ENCODE measurements at regions not wholly inside any gene's neighbourhood (a gene's known extent, or its start where the extent isn't known, plus 50 kb on each side); places are given as distances from the start of the nearest gene placed in this dataset.

DNA sequence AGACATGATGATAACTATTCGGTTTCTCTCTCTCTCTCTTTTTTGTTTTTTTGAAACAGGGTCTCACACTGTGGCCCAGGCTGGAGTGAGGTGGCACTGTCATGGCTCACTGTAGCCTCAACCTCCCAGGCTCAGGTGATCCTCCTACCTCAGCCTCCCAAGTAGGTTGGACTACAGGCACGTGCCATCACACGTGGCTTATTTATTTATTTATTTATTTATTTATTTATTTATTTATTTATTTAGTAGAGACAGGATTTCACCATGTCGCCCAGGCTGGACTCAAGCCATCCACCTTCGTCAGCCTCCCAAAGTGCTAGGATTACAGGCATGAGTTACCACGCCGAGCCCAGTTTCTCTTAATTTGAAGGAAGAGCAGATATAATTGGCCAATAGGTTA, 427.9 kb upstream of the JAG1 start:
- no peak overlapping the region for H3K27ac ChIP-seq (ENCODE audit: low read depth in 2 of 2, low read length in 2 of 2)
- H3K4me3 ChIP-seq (ENCODE audit: low read length in 2 of 2) = no peak overlapping the region
- H3K36me3 ChIP-seq (ENCODE audit: control insufficient read depth in 2 of 2, insufficient read depth in 2 of 2, low read length in 2 of 2) = no peaks in the 10 kb centered on the region
- no peak overlapping the region for H3K9ac ChIP-seq (ENCODE audit: low read depth in 1 of 2, low read length in 2 of 2)
- no peaks in the 10 kb centered on the region for H3K27me3 ChIP-seq (ENCODE audit: control insufficient read depth in 2 of 2, insufficient read depth in 2 of 2, low read length in 2 of 2)
- no peaks in the 10 kb centered on the region for H3K4me1 ChIP-seq (ENCODE audit: control insufficient read depth in 2 of 2, insufficient read depth in 2 of 2, low read length in 2 of 2)
- H3K9me3 ChIP-seq (ENCODE audit: control insufficient read depth in 2 of 2, low read length in 2 of 2) = no peaks in the 10 kb centered on the region

DNA sequence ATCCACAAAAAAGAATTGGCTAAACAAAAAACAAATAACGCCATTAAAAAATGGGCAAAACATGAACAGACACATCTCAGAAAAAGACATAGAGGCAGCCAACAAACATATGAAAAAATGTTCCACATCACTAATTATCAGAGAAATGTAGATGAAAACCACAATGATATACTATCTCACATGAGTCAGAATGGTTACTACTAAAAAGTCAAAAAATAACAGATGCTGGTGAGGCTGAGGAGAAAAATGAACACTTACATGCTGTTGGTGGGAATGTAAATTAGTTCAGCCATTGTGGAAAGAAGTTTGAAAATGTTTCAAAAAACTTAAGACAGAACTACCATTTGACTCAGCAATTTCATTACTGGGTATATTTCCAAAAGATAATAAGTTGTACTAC, 430.1 kb upstream of the JAG1 start:
- no peak overlapping the region for H3K9ac ChIP-seq (ENCODE audit: low read depth in 1 of 2, low read length in 2 of 2)

GRCh38 chr20:11108102-11108810, 434.5 kb upstream of the JAG1 start:
- no peaks in the 10 kb centered on the region for H3K9me3 ChIP-seq (ENCODE audit: control insufficient read depth in 2 of 2, low read length in 2 of 2)
- H3K27ac ChIP-seq (ENCODE audit: low read depth in 2 of 2, low read length in 2 of 2) = no peak overlapping the region
- H3K4me3 ChIP-seq (ENCODE audit: low read length in 2 of 2) = no peak overlapping the region
- no peak overlapping the region for H3K9ac ChIP-seq (ENCODE audit: low read depth in 1 of 2, low read length in 2 of 2)
- no peaks in the 10 kb centered on the region for H3K36me3 ChIP-seq (ENCODE audit: control insufficient read depth in 2 of 2, insufficient read depth in 2 of 2, low read length in 2 of 2)
- H3K4me1 ChIP-seq (ENCODE audit: control insufficient read depth in 2 of 2, insufficient read depth in 2 of 2, low read length in 2 of 2) = no peaks in the 10 kb centered on the region
- H3K27me3 ChIP-seq (ENCODE audit: control insufficient read depth in 2 of 2, insufficient read depth in 2 of 2, low read length in 2 of 2) = no peaks in the 10 kb centered on the region

More for the DNA sequence above, 430.1 kb upstream of the JAG1 start:
- Histone ChIP-seq H3K9me3 (ENCODE audit: control insufficient read depth in 2 of 2, low read length in 2 of 2) (no peaks in the 10 kb centered on the region), H3K27me3 (ENCODE audit: control insufficient read depth in 2 of 2, insufficient read depth in 2 of 2, low read length in 2 of 2) (no peaks in the 10 kb centered on the region), H3K4me1 (ENCODE audit: control insufficient read depth in 2 of 2, insufficient read depth in 2 of 2, low read length in 2 of 2) (no peaks in the 10 kb centered on the region), H3K4me3 (ENCODE audit: low read length in 2 of 2) (no peak overlapping the region), H3K36me3 (ENCODE audit: control insufficient read depth in 2 of 2, insufficient read depth in 2 of 2, low read length in 2 of 2) (no peaks in the 10 kb centered on the region), H3K27ac (ENCODE audit: low read depth in 2 of 2, low read length in 2 of 2) (no peak overlapping the region)

DNA sequence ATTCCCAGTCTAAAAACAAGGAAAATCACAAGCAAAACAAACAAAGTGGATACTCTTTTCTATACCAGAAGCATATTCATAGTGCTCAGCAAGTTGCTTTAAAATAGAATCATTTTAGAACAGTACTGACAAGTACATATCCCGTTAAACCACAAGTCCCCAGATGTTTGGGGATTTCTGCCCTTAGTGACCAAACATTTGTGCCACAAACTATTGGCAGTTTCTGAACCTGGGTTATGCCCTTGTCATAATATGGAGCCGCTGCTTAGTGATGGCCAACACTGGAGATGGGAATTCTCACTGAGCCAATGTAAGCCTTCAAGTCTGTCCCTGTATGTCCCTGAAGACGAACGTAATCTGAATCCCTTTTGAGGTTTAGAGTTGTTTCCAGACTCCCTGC, 436.7 kb upstream of the JAG1 start:
- Histone ChIP-seq H3K9me3 (ENCODE audit: control insufficient read depth in 2 of 2, low read length in 2 of 2) (no peaks in the 10 kb centered on the region), H3K27ac (ENCODE audit: low read depth in 2 of 2, low read length in 2 of 2) (no peak overlapping the region)

GRCh38 chr20:11111191-11111590, 437.4 kb upstream of the JAG1 start:
- Histone ChIP-seq H3K9me3 (ENCODE audit: control insufficient read depth in 2 of 2, low read length in 2 of 2) (no peaks in the 10 kb centered on the region), H3K4me1 (ENCODE audit: control insufficient read depth in 2 of 2, insufficient read depth in 2 of 2, low read length in 2 of 2) (no peaks in the 10 kb centered on the region), H3K27ac (ENCODE audit: low read depth in 2 of 2, low read length in 2 of 2) (no peak overlapping the region), H3K27me3 (ENCODE audit: control insufficient read depth in 2 of 2, insufficient read depth in 2 of 2, low read length in 2 of 2) (no peaks in the 10 kb centered on the region), H3K4me3 (ENCODE audit: low read length in 2 of 2) (no peak overlapping the region), H3K9ac (ENCODE audit: low read depth in 1 of 2, low read length in 2 of 2) (no peak overlapping the region), H3K36me3 (ENCODE audit: control insufficient read depth in 2 of 2, insufficient read depth in 2 of 2, low read length in 2 of 2) (no peaks in the 10 kb centered on the region)

More for the DNA sequence above, 436.7 kb upstream of the JAG1 start:
- Histone ChIP-seq H3K4me3 (ENCODE audit: low read length in 2 of 2) (no peak overlapping the region), H3K36me3 (ENCODE audit: control insufficient read depth in 2 of 2, insufficient read depth in 2 of 2, low read length in 2 of 2) (no peaks in the 10 kb centered on the region), H3K4me1 (ENCODE audit: control insufficient read depth in 2 of 2, insufficient read depth in 2 of 2, low read length in 2 of 2) (no peaks in the 10 kb centered on the region), H3K27me3 (ENCODE audit: control insufficient read depth in 2 of 2, insufficient read depth in 2 of 2, low read length in 2 of 2) (no peaks in the 10 kb centered on the region), H3K9ac (ENCODE audit: low read depth in 1 of 2, low read length in 2 of 2) (no peak overlapping the region)

- no peak overlapping the region for H3K4me3 ChIP-seq (ENCODE audit: low read length in 2 of 2)
- no peaks in the 10 kb centered on the region for H3K36me3 ChIP-seq (ENCODE audit: control insufficient read depth in 2 of 2, insufficient read depth in 2 of 2, low read length in 2 of 2)
- no peaks in the 10 kb centered on the region for H3K4me1 ChIP-seq (ENCODE audit: control insufficient read depth in 2 of 2, insufficient read depth in 2 of 2, low read length in 2 of 2)
- H3K9me3 ChIP-seq (ENCODE audit: control insufficient read depth in 2 of 2, low read length in 2 of 2) = no peaks in the 10 kb centered on the region
- no peak overlapping the region for H3K27ac ChIP-seq (ENCODE audit: low read depth in 2 of 2, low read length in 2 of 2)
- no peaks in the 10 kb centered on the region for H3K27me3 ChIP-seq (ENCODE audit: control insufficient read depth in 2 of 2, insufficient read depth in 2 of 2, low read length in 2 of 2)
- no peak overlapping the region for H3K9ac ChIP-seq (ENCODE audit: low read depth in 1 of 2, low read length in 2 of 2)
These were observed 439.0 kb upstream of the JAG1 start for GRCh38 chr20:11112832-11113231.

DNA sequence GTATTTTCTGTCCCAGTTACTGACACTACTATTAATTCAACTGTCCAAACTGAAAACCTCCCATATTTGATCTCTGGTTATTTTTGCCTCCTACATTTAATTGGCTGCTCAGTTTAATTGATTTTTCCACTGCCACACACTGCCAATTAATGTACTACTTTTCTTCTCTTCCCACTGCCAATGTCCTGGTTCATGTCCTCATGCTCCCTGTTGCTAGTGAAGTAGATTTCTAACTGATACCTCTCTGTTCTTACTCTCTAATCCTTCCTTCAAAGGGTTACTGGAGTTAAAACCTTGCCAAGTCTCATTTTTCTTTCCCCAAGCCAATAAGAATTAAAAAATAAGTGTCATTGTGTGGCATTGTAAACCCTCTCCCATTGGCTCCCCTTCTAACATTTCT, 440.6 kb upstream of the JAG1 start:
- H3K4me1 ChIP-seq (ENCODE audit: control insufficient read depth in 2 of 2, insufficient read depth in 2 of 2, low read length in 2 of 2) = no peaks in the 10 kb centered on the region

DNA sequence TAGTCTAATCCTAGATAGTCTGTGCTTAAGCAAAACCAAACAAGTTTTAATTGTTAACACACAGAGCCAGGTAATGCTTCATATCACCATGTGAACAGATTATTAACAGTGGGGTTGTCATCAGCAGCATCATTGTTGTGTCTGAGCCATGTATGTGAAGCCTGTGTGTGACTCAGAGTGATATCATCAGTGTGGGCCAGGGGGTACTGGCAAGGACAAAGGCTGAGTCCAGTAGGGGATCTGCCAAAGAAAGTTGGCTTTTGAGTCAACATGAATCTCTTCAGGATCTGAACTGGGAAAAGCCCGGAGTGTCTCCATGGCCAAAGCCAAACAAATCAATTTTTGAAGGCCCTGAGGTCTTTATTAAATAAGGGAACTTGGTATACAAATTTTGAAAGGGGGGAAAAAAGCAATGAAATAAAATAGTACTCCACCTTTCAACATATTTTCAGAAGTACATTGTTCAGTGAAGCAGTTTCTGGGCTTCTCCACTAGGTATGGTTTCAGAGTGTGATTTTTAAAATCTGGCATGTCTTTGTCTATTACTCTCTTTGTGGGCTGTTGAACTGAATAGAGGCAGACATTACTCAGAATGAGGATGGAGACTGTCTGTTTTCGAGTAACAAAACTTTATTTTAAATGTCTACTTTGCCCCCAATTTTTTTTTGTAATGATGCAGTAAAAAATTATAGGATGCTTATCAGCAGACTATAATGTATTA, 444.2 kb upstream of the JAG1 start:
- no peaks in the 10 kb centered on the region for H3K27me3 ChIP-seq (ENCODE audit: control insufficient read depth in 2 of 2, insufficient read depth in 2 of 2, low read length in 2 of 2)

More for the DNA sequence above, 440.6 kb upstream of the JAG1 start:
- no peaks in the 10 kb centered on the region for H3K27me3 ChIP-seq (ENCODE audit: control insufficient read depth in 2 of 2, insufficient read depth in 2 of 2, low read length in 2 of 2)
- no peak overlapping the region for H3K27ac ChIP-seq (ENCODE audit: low read depth in 2 of 2, low read length in 2 of 2)
- H3K4me3 ChIP-seq (ENCODE audit: low read length in 2 of 2) = no peak overlapping the region
- no peaks in the 10 kb centered on the region for H3K9me3 ChIP-seq (ENCODE audit: control insufficient read depth in 2 of 2, low read length in 2 of 2)
- no peaks in the 10 kb centered on the region for H3K36me3 ChIP-seq (ENCODE audit: control insufficient read depth in 2 of 2, insufficient read depth in 2 of 2, low read length in 2 of 2)
- no peak overlapping the region for H3K9ac ChIP-seq (ENCODE audit: low read depth in 1 of 2, low read length in 2 of 2)

GRCh38 chr20:11118802-11119380, 445.1 kb upstream of the JAG1 start:
- Histone ChIP-seq H3K9ac (ENCODE audit: low read depth in 1 of 2, low read length in 2 of 2) (no peak overlapping the region), H3K9me3 (ENCODE audit: control insufficient read depth in 2 of 2, low read length in 2 of 2) (no peaks in the 10 kb centered on the region), H3K4me3 (ENCODE audit: low read length in 2 of 2) (no peak overlapping the region), H3K27ac (ENCODE audit: low read depth in 2 of 2, low read length in 2 of 2) (no peak overlapping the region), H3K4me1 (ENCODE audit: control insufficient read depth in 2 of 2, insufficient read depth in 2 of 2, low read length in 2 of 2) (no peaks in the 10 kb centered on the region), H3K36me3 (ENCODE audit: control insufficient read depth in 2 of 2, insufficient read depth in 2 of 2, low read length in 2 of 2) (no peaks in the 10 kb centered on the region), H3K27me3 (ENCODE audit: control insufficient read depth in 2 of 2, insufficient read depth in 2 of 2, low read length in 2 of 2) (no peaks in the 10 kb centered on the region)

More for the DNA sequence above, 444.2 kb upstream of the JAG1 start:
- Histone ChIP-seq H3K4me1 (ENCODE audit: control insufficient read depth in 2 of 2, insufficient read depth in 2 of 2, low read length in 2 of 2) (no peaks in the 10 kb centered on the region), H3K27ac (ENCODE audit: low read depth in 2 of 2, low read length in 2 of 2) (no peak overlapping the region), H3K4me3 (ENCODE audit: low read length in 2 of 2) (no peak overlapping the region), H3K9ac (ENCODE audit: low read depth in 1 of 2, low read length in 2 of 2) (no peak overlapping the region), H3K9me3 (ENCODE audit: control insufficient read depth in 2 of 2, low read length in 2 of 2) (no peaks in the 10 kb centered on the region), H3K36me3 (ENCODE audit: control insufficient read depth in 2 of 2, insufficient read depth in 2 of 2, low read length in 2 of 2) (no peaks in the 10 kb centered on the region)

- no peak overlapping the region for H3K9ac ChIP-seq (ENCODE audit: low read depth in 1 of 2, low read length in 2 of 2)
- no peaks in the 10 kb centered on the region for H3K9me3 ChIP-seq (ENCODE audit: control insufficient read depth in 2 of 2, low read length in 2 of 2)
- H3K4me1 ChIP-seq (ENCODE audit: control insufficient read depth in 2 of 2, insufficient read depth in 2 of 2, low read length in 2 of 2) = no peaks in the 10 kb centered on the region
- no peak overlapping the region for H3K4me3 ChIP-seq (ENCODE audit: low read length in 2 of 2)
- H3K27me3 ChIP-seq (ENCODE audit: control insufficient read depth in 2 of 2, insufficient read depth in 2 of 2, low read length in 2 of 2) = no peaks in the 10 kb centered on the region
- no peaks in the 10 kb centered on the region for H3K36me3 ChIP-seq (ENCODE audit: control insufficient read depth in 2 of 2, insufficient read depth in 2 of 2, low read length in 2 of 2)
- no peak overlapping the region for H3K27ac ChIP-seq (ENCODE audit: low read depth in 2 of 2, low read length in 2 of 2)
These were observed 445.8 kb upstream of the JAG1 start for GRCh38 chr20:11119573-11119972.
